Neural cell (in vitro differentiated cells): ENCODE measurements at regions not wholly inside any gene's neighbourhood (a gene's known extent, or its start where the extent isn't known, plus 50 kb on each side); places are given as distances from the start of the nearest gene placed in this dataset.

Source experiments
- H2AFZ ChIP-seq: fragments of 200-600, 300-800 bp; sonication (generic), shearing (Covaris generic); 2 replicates; pipeline ENCODE4 v1.6.0; 2014; ENCODE audit warnings: low read depth, mild to moderate bottlenecking, antibody characterized with exemption, low read length, moderate library complexity
- H3F3A ChIP-seq: fragments of 200-600 bp; shearing (Covaris generic); 2 replicates; pipeline ENCODE4 v1.6.1; 2016; ENCODE audit warnings: mild to moderate bottlenecking, moderate library complexity, mixed read lengths, antibody characterized with exemption, low read length; ENCODE audit not compliant: insufficient read depth, poor library complexity, severe bottlenecking
- H3K27ac ChIP-seq: fragments of 200-600, 300-800 bp; sonication (generic), shearing (Covaris generic); 2 replicates; pipeline ENCODE4 v1.5.1; 2014; ENCODE audit warnings: mild to moderate bottlenecking, low read length, moderate library complexity
- H3K27me3 ChIP-seq: fragments of 300-800, 200-600 bp; sonication (generic), shearing (Covaris generic); 2 replicates; pipeline ENCODE4 v1.6.0; 2014; ENCODE audit warnings: mild to moderate bottlenecking, low read depth, low read length, moderate library complexity; ENCODE audit not compliant: insufficient read depth
- H3K36me3 ChIP-seq: fragments of 300-800, 200-600 bp; sonication (generic), shearing (Covaris generic); 2 replicates; pipeline ENCODE4 v1.5.1; 2014; ENCODE audit warnings: mild to moderate bottlenecking, antibody characterized with exemption, low read length, moderate library complexity; ENCODE audit not compliant: insufficient read depth
- H3K4me2 ChIP-seq: fragments of 300-800, 200-600 bp; sonication (generic), shearing (Covaris generic); 2 replicates; pipeline ENCODE4 v1.6.0; 2014; ENCODE audit warnings: mild to moderate bottlenecking, low read length
- H3K4me3 ChIP-seq: fragments of 300-800, 200-600 bp; sonication (generic), shearing (Covaris generic); 2 replicates; pipeline ENCODE4 v1.5.1; 2014; ENCODE audit warnings: mild to moderate bottlenecking, low read length, moderate library complexity
- H3K79me2 ChIP-seq: fragments of 200-600 bp; shearing (Covaris generic); replicated peaks from 2 replicates; pipeline ENCODE4 v1.6.0; 2014; ENCODE audit warnings: mild to moderate bottlenecking, low read length, moderate library complexity; ENCODE audit not compliant: insufficient read depth
- H3K9ac ChIP-seq: fragments of 300-800, 200-600 bp; sonication (generic), shearing (Covaris generic); 2 replicates; pipeline ENCODE4 v1.6.1; 2016; ENCODE audit warnings: mild to moderate bottlenecking, low read length, mixed read lengths
- H3K9me2 ChIP-seq: fragments of 200-600 bp; shearing (Covaris generic); 2 replicates; pipeline ENCODE4 v1.6.1; 2016; ENCODE audit warnings: mild to moderate bottlenecking, low read length, mixed read lengths; ENCODE audit not compliant: insufficient read depth
- H3K9me3 ChIP-seq: fragments of 200-600, 300-800 bp; sonication (generic), shearing (Covaris generic); 2 replicates; pipeline ENCODE4 v1.6.1; 2016; ENCODE audit warnings: mild to moderate bottlenecking, mixed run types, low read length, moderate library complexity, mixed read lengths
- H4K20me1 ChIP-seq: fragments of 200-600 bp; shearing (Covaris generic); 2 replicates; pipeline ENCODE4 v1.6.1; 2016; ENCODE audit warnings: mild to moderate bottlenecking, mixed run types; ENCODE audit not compliant: insufficient read depth
- CTCF ChIP-seq: fragments of 450-650 bp; IDR thresholded peaks from 2 replicates; pipeline ENCODE4 v1.5.1; 2014; ENCODE audit warnings: antibody characterized with exemption, mild to moderate bottlenecking, moderate library complexity; ENCODE audit not compliant: poor library complexity, severe bottlenecking
- EP300 ChIP-seq: fragments of 450-650 bp; conservative IDR thresholded peaks from 2 replicates; pipeline ENCODE4 v1.6.1; 2014; ENCODE audit warnings: antibody characterized with exemption, mild to moderate bottlenecking, moderate library complexity; ENCODE audit not compliant: poor library complexity, severe bottlenecking
- EZH2 ChIP-seq: fragments of 200-600, 300-800 bp; shearing (Covaris generic), sonication (generic); IDR thresholded peaks from 2 replicates; pipeline ENCODE4 v1.6.1; 2014; ENCODE audit warnings: antibody characterized with exemption, low read length, borderline replicate concordance, mild to moderate bottlenecking; ENCODE audit not compliant: insufficient read depth, poor library complexity, severe bottlenecking
- MXI1 ChIP-seq: fragments of 450-650 bp; conservative IDR thresholded peaks from 2 replicates; pipeline ENCODE4 v1.6.1; 2014; ENCODE audit warnings: antibody characterized with exemption, mild to moderate bottlenecking; ENCODE audit not compliant: poor library complexity, severe bottlenecking
- POLR2AphosphoS5 ChIP-seq: IDR thresholded peaks from 2 replicates; pipeline ENCODE4 v1.6.1; 2012
- RAD21 ChIP-seq: fragments of 450-650 bp; conservative IDR thresholded peaks from 2 replicates; pipeline ENCODE4 v1.6.1; 2014; ENCODE audit warnings: antibody characterized with exemption, mild to moderate bottlenecking, moderate library complexity
- REST ChIP-seq: IDR thresholded peaks from 2 replicates; pipeline ENCODE4 v1.6.1; 2012; ENCODE audit warnings: borderline replicate concordance
- SMC3 ChIP-seq: fragments of 450-650 bp; conservative IDR thresholded peaks from 2 replicates; pipeline ENCODE4 v1.6.1; 2014; ENCODE audit warnings: antibody characterized with exemption, mild to moderate bottlenecking, moderate library complexity; ENCODE audit not compliant: poor library complexity
- TAF1 ChIP-seq: IDR thresholded peaks from 2 replicates; pipeline ENCODE4 v1.6.1; 2012; ENCODE audit warnings: low read depth

- Histone ChIP-seq H3K36me3 (no peaks in the 10 kb centered on the region), H2AFZ (no peak overlapping the region), H4K20me1 (no peaks in the 10 kb centered on the region), H3K4me2 (no peak overlapping the region), H3F3A (no peaks in the 10 kb centered on the region), H3K27ac (no peak overlapping the region), H3K9me3 (no peaks in the 10 kb centered on the region), H3K79me2 (no peaks in the 10 kb centered on the region), H3K9me2 (no peaks in the 10 kb centered on the region), H3K9ac (no peak overlapping the region), H3K27me3 (no peaks in the 10 kb centered on the region), H3K4me3 (no peak overlapping the region)
- TF ChIP-seq CTCF (no peak), EZH2 (no peak), TAF1 (no peak), SMC3 (no peak), REST (no peak), RAD21 (no peak), MXI1 (no peak), EP300 (no peak), POLR2AphosphoS5 (no peak)
Measured at GRCh38 chr5:169356181-169356580, 55.2 kb upstream of the SLIT3 start.

GRCh38 chr5:169354921-169355320 lies 54.0 kb upstream of the SLIT3 start:
- Histone ChIP-seq H3K9ac (no peak overlapping the region), H3F3A (no peaks in the 10 kb centered on the region), H2AFZ (no peak overlapping the region), H3K27me3 (no peaks in the 10 kb centered on the region), H4K20me1 (no peaks in the 10 kb centered on the region), H3K9me3 (no peaks in the 10 kb centered on the region), H3K4me3 (no peak overlapping the region), H3K4me2 (no peak overlapping the region), H3K36me3 (no peaks in the 10 kb centered on the region), H3K27ac (no peak overlapping the region), H3K9me2 (no peaks in the 10 kb centered on the region), H3K79me2 (no peaks in the 10 kb centered on the region)
- TF ChIP-seq EZH2 (no peak), TAF1 (no peak), EP300 (no peak)

- H3K9me2 ChIP-seq = no peaks in the 10 kb centered on the region
- no peaks in the 10 kb centered on the region for H3K36me3 ChIP-seq
- no peak overlapping the region for H3K4me2 ChIP-seq
- TF ChIP-seq EZH2 (no peak), TAF1 (no peak), REST (no peak), POLR2AphosphoS5 (no peak), MXI1 (no peak), RAD21 (no peak), SMC3 (no peak), CTCF (no peak), EP300 (no peak)
- no peaks in the 10 kb centered on the region for H3K27me3 ChIP-seq
- no peaks in the 10 kb centered on the region for H3K79me2 ChIP-seq
- H3K4me3 ChIP-seq = no peak overlapping the region
- no peaks in the 10 kb centered on the region for H3F3A ChIP-seq
- no peak overlapping the region for H2AFZ ChIP-seq
- H3K9ac ChIP-seq = no peak overlapping the region
- H3K9me3 ChIP-seq = no peaks in the 10 kb centered on the region
- H3K27ac ChIP-seq = no peak overlapping the region
- no peaks in the 10 kb centered on the region for H4K20me1 ChIP-seq
Measured at GRCh38 chr5:169354263-169354662, 53.3 kb upstream of the SLIT3 start.
